Mononuclear cell (primary cell): ENCODE measurements at regions not wholly inside any gene's neighbourhood (a gene's known extent, or its start where the extent isn't known, plus 50 kb on each side); places are given as distances from the start of the nearest gene placed in this dataset.

ENCODE experiments used
- H3K27me3 ChIP-seq: 2 replicates; pipeline ENCODE4 v1.6.0; 2011; ENCODE audit warnings: low read length, control low read depth; ENCODE audit not compliant: insufficient read depth
- H3K4me1 ChIP-seq: 2 replicates; pipeline ENCODE4 v1.5.1; 2011; ENCODE audit warnings: mild to moderate bottlenecking, low read length, control low read depth; ENCODE audit not compliant: insufficient read depth
- H3K4me3 ChIP-seq: 2 replicates; pipeline ENCODE4 v1.5.1; 2011; ENCODE audit warnings: mild to moderate bottlenecking, low read length, moderate library complexity
- H3K9me3 ChIP-seq: 2 replicates; pipeline ENCODE4 v1.5.1; 2011; ENCODE audit warnings: low read depth, mild to moderate bottlenecking, control low read depth, low read length

- H3K27me3 ChIP-seq: no peaks in the 10 kb centered on the region
- peaks cover 14% of the 10 kb centered on the region for H3K4me1 ChIP-seq
- no peaks in the 10 kb centered on the region for H3K9me3 ChIP-seq
- H3K4me3 ChIP-seq: no peak overlapping the region
These were observed 239.1 kb downstream of the HLX start for GRCh38 chr1:221118176-221118937.

DNA sequence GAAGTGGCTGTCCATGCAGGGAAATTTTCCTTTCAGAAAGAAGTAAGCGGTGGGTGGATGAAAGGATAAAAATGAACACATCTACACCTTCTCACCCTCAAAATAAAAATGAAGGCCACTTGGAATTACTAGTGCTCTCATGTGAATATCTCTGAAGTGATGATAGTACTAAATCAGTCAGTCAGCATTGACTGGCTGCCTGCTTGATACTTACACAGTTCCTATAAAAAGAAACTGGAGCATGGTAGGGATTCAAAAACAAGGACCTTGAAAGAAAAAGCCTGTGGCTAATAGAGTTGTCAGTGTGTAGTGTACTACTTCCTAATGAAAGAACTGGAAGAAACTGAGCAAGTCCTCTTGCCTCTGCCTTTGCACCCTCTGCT lies 239.7 kb downstream of the HLX start:
- Histone ChIP-seq H3K4me1 (peaks cover 14% of the 10 kb centered on the region), H3K4me3 (no peak overlapping the region), H3K27me3 (no peaks in the 10 kb centered on the region), H3K9me3 (no peaks in the 10 kb centered on the region)

- H3K4me3 ChIP-seq: no peak overlapping the region
- H3K27me3 ChIP-seq: no peaks in the 10 kb centered on the region
- peaks cover 2% of the 10 kb centered on the region for H3K4me1 ChIP-seq
These were observed 243.3 kb downstream of the HLX start for GRCh38 chr1:221122501-221122900.

GRCh38 chr1:221125976-221126375 lies 246.7 kb downstream of the HLX start:
- Histone ChIP-seq H3K4me1 (no peaks in the 10 kb centered on the region), H3K27me3 (no peaks in the 10 kb centered on the region), H3K4me3 (no peak overlapping the region), H3K9me3 (peaks cover 10% of the 10 kb centered on the region)

More at GRCh38 chr1:221122501-221122900, 243.3 kb downstream of the HLX start:
- H3K9me3 ChIP-seq: no peaks in the 10 kb centered on the region

- no peaks in the 10 kb centered on the region for H3K4me1 ChIP-seq
- H3K27me3 ChIP-seq: no peaks in the 10 kb centered on the region
- H3K4me3 ChIP-seq: no peak overlapping the region
- H3K9me3 ChIP-seq: no peaks in the 10 kb centered on the region
These were observed 258.4 kb downstream of the HLX start for GRCh38 chr1:221137666-221138065.

- Histone ChIP-seq H3K9me3 (no peaks in the 10 kb centered on the region), H3K4me1 (no peaks in the 10 kb centered on the region), H3K27me3 (no peaks in the 10 kb centered on the region), H3K4me3 (no peak overlapping the region)
These were observed 259.3 kb downstream of the HLX start for GRCh38 chr1:221138516-221138915.

DNA sequence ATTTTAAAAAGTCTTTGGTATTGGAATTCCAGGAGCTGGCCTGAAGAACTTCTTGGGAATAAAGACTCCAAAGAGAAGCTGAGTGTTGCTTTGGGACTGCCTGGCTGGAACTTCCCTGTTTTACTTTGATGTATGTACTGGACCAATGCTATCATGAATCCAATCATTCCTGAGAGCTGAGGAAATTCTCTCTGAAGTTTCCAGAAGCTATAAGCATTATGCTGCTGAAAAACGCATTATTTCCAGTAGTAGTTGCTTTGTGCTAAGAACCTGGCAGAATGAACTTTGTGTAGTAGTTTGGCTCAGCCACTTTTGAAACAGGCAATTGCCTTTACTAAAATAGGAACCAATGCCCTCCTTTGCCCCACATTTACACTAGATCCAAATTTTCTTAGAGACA lies 260.7 kb downstream of the HLX start:
- no peak overlapping the region for H3K4me3 ChIP-seq
- H3K9me3 ChIP-seq: no peaks in the 10 kb centered on the region
- H3K27me3 ChIP-seq: no peaks in the 10 kb centered on the region
- no peaks in the 10 kb centered on the region for H3K4me1 ChIP-seq

GRCh38 chr1:221141096-221141495 lies 261.9 kb downstream of the HLX start:
- Histone ChIP-seq H3K27me3 (no peaks in the 10 kb centered on the region), H3K4me3 (no peak overlapping the region), H3K4me1 (no peaks in the 10 kb centered on the region), H3K9me3 (no peaks in the 10 kb centered on the region)

GRCh38 chr1:221141606-221142285 lies 262.5 kb downstream of the HLX start:
- Histone ChIP-seq H3K9me3 (no peaks in the 10 kb centered on the region), H3K4me3 (no peak overlapping the region), H3K27me3 (no peaks in the 10 kb centered on the region), H3K4me1 (no peaks in the 10 kb centered on the region)

DNA sequence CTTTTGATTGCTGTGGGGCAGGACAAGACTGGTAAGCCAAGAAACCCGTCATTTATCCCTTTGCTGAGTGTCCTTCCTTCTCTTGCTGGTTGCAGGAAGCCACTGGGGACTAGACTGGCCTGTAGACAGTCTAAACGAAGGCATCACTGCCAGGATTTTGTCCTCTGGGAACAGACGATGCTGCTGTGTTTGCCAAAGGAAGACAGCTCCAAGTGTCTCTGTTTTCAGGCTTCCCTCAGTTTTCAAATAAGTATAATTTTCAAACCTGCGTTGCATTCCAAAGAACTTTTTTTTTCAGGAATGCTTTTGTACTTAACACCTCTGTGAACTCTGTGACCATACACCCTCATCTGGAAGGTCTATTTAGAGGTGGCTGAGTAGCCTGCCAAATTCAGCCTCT lies 269.4 kb downstream of the HLX start:
- Histone ChIP-seq H3K27me3 (no peaks in the 10 kb centered on the region), H3K4me1 (peaks cover 9% of the 10 kb centered on the region), H3K9me3 (no peaks in the 10 kb centered on the region), H3K4me3 (no peak overlapping the region)

- H3K9me3 ChIP-seq: no peaks in the 10 kb centered on the region
- no peaks in the 10 kb centered on the region for H3K27me3 ChIP-seq
- H3K4me3 ChIP-seq: no peak overlapping the region
- H3K4me1 ChIP-seq: peaks cover 9% of the 10 kb centered on the region
These were observed 269.9 kb downstream of the HLX start for GRCh38 chr1:221149111-221149510.

GRCh38 chr1:221149555-221150075 lies 270.4 kb downstream of the HLX start:
- H3K9me3 ChIP-seq: no peaks in the 10 kb centered on the region
- no peak overlapping the region for H3K4me3 ChIP-seq

DNA sequence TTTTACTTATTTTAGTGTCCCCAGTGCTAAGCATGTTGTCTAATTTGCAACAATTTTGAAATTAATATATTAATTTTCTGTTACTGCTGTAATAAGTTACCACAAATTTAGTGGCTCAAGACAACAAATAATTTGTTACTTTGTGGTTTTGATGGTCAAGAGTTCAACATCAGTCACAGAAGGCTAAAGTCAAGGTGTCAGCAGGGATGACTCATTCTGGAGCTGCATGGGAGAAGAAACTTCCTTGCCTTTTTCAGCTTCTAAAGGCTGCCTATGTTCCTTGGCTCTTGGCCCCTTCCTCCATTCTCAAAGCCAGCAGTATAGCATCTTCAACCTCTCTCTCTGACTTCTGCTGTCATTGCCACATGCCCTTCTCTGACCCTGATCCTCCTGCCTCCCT lies 271.8 kb downstream of the HLX start:
- Histone ChIP-seq H3K9me3 (no peaks in the 10 kb centered on the region), H3K4me1 (peaks cover 11% of the 10 kb centered on the region), H3K4me3 (no peak overlapping the region), H3K27me3 (no peaks in the 10 kb centered on the region)

More at GRCh38 chr1:221149555-221150075, 270.4 kb downstream of the HLX start:
- peaks cover 9% of the 10 kb centered on the region for H3K4me1 ChIP-seq
- H3K27me3 ChIP-seq: no peaks in the 10 kb centered on the region

- no peaks in the 10 kb centered on the region for H3K27me3 ChIP-seq
- H3K4me1 ChIP-seq: peaks cover 16% of the 10 kb centered on the region
- H3K4me3 ChIP-seq: no peak overlapping the region
- H3K9me3 ChIP-seq: no peaks in the 10 kb centered on the region
These were observed 275.7 kb downstream of the HLX start for GRCh38 chr1:221154932-221155331.

GRCh38 chr1:221157026-221157761 lies 278.0 kb downstream of the HLX start:
- H3K4me3 ChIP-seq: no peak overlapping the region
- H3K27me3 ChIP-seq: no peaks in the 10 kb centered on the region
- H3K4me1 ChIP-seq: peaks cover 27% of the 10 kb centered on the region
- no peaks in the 10 kb centered on the region for H3K9me3 ChIP-seq
